GM12872 (cell line): ENCODE measurements at regions not wholly inside any gene's neighbourhood (a gene's known extent, or its start where the extent isn't known, plus 50 kb on each side); places are given as distances from the start of the nearest gene placed in this dataset.

ENCODE experiments used
- CTCF ChIP-seq: IDR thresholded peaks from 3 replicates; pipeline ENCODE4 v1.5.1; 2011; ENCODE audit warnings: low read depth, mild to moderate bottlenecking, low read length, moderate library complexity; ENCODE audit not compliant: insufficient read depth

DNA sequence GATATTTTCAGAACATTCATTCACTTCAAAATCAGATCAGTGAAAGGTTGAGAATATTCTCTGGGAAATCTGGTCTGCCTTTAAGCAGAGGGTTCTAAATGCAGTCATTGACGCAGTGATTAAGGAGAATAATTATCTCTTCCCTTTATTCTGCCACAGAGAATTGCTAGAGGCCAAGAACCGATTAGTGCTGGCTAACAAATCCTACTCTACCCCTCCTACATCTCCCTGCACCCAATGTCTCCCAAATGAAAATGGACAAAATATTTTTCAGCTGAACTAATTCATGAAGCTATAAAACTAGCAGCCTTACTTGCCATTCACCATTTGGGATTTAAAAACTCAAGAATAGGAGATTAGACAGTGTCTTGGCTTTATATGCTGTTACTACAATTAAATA lies 185.5 kb upstream of the SOX9 start:
- no peak for TF ChIP-seq CTCF

DNA sequence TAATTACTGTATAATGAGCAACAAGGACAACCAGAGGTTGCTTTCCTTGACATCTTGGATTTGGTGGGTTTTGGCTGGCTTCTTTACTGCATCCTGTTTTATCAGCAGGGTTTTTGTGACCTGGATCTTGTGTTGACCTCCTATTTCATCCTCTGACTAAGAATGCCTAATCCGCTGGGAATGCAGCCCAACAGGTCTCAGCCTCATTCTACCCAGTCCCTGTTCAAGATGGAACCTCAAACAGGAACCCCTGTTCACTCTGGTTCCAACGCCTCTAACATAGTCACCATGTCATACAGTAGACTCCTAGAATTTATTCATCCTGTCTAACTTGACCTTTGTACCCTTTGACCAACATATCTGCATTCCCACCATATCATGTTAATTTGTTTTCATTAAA lies 183.8 kb upstream of the SOX9 start:
- TF ChIP-seq CTCF: no peak

GRCh38 chr17:71937914-71938313 lies 182.9 kb upstream of the SOX9 start:
- TF ChIP-seq CTCF: no peak

GRCh38 chr17:71938340-71939010 lies 182.3 kb upstream of the SOX9 start:
- TF ChIP-seq CTCF: no peak

DNA sequence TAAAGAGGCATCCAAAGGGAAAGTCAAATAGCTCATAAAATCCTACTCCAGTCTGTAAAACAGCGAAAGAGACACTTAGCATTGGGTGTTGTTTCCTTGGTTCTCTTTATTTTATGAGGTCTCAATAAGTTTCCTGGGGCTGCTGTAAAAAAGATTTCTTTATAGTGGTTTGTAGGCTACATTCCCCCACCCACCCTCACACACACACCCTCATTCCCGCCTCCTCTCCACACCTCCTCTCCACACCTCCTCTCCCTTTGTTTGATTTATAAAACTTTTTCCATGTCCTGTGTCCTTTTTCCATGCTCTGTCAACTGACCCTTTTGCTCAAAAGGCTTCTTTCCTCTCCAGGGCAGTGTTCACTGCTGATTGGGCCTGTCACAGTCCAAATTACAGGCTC lies 178.9 kb upstream of the SOX9 start:
- no peak for TF ChIP-seq CTCF

DNA sequence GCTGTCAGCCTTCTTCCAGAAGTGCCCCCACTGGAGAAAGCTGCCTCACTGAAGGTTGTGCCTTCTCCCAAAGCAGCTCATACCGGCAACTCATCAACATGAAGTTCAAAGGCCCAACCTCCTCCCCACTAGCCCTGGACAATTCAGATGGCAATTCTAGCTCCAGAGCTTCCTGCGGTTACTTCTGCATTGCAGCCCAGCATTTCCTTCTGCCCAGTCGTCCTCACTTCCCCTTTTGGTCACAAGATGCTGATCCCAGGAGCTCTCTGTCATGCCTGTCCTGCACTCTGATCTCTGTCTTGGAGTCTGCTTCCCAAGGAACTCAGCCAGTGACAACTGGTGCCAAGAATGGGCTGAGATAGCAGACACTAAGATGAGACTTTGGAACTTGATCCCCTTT lies 178.2 kb upstream of the SOX9 start:
- TF ChIP-seq CTCF: no peak

GRCh38 chr17:71948703-71949422 lies 172.0 kb upstream of the SOX9 start:
- no peak for TF ChIP-seq CTCF
